ENCODE measurements at regions not wholly inside any gene's neighbourhood (a gene's known extent, or its start where the extent isn't known, plus 50 kb on each side); places are given as distances from the start of the nearest gene placed in this dataset.
A peak's percentile ranks its signal among the peaks of the same experiment; 100 is the strongest.

DNA sequence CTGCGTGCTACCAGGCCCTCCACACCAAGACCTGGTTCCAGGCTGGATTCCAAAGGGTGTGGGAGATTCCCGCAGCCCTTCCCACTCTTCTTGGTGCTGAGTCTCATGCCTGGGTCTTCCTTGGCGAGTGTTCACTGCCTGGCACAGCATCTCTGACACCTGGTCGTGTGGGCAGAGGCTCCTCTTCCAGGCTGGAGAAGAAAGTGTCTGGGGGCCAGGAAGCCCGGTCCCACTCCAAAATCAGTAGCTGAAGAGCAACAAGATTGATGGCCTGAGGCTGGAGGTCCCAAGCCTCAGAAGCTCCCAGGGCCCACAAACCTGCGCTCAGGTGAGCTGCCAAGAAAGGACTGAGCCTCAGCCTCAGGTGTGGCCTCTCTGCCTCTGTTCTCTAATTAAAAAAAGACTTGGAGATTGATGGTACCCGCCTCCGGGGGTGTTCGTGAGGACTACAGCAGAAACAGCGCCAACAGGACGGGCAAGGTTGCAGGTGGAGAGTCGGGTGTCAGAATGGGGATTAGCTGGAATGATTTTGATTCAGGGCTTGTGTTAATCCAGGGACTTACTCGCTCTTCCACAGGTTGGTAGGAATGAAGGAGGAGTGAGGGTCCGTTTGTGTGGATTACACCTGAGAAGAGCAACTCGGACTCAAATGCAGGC lies 217.5 kb downstream of the TEX29 start:
- Mint-ChIP-seq H3K36me3 (no peaks in the 10 kb centered on the region), H3K27ac (peak overlapping the region in 1 of 9 donors; percentile 49), H3K27me3 (peaks cover 37 to 69% (median 50%) of the 10 kb centered on the region in 5 donors), H3K9me3 (no peaks in the 10 kb centered on the region), H3K4me1 (peaks cover 0 to 18% (median 8%) of the 10 kb centered on the region in 7 donors), H3K4me3 (no peak overlapping the region)
- Histone ChIP-seq H3K27ac (ENCODE audit: low read depth, low read length) (no peak overlapping the region), H3K9me3 (ENCODE audit: control insufficient read depth in 2 of 3, low read length in 3 of 3) (no peaks in the 10 kb centered on the region), H3K36me3 (ENCODE audit: control insufficient read depth in 2 of 3, insufficient read depth in 3 of 3, low read length in 3 of 3) (no peaks in the 10 kb centered on the region), H3K27me3 (ENCODE audit: control insufficient read depth in 2 of 2, insufficient read depth in 2 of 2, low read length in 2 of 2) (no peaks in the 10 kb centered on the region), H3K4me1 (ENCODE audit: control insufficient read depth in 2 of 2, insufficient read depth in 2 of 2, low read length in 2 of 2) (no peaks in the 10 kb centered on the region), H3K4me3 (ENCODE audit: low read length) (no peak overlapping the region)
- CTCF ChIA-PET, result no interaction called here
- ATAC-seq, result no peak
- intact Hi-C loops (cut with micrococcal nuclease), result no loop called here
- POLR2A ChIA-PET, result no interaction called here
- DNase-seq, result no peak

DNA sequence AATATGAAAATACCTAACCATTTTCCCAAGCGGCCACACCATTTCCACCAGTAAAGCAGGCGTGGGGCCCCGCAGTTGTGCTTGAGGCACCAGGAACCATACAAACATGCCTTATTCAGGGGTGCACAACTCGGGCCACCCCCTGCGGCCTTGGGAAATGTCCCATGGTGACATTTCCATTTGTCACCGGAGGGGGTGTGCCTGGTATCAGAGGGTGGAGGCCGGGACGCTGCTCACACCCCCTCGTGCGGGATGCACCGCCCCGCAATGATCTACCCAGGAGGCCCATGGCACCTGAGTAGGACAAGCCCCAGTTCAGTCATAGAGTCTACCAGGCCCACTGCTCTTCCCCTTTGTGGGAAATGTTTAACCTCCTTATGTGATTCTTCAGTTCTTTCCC lies 218.8 kb downstream of the TEX29 start:
- peaks cover 0 to 4% (median 0%) of the 10 kb centered on the region in 11 donors for H3K9me3 Mint-ChIP-seq
- H3K27ac Mint-ChIP-seq, result no peak overlapping the region
- ChIA-PET CTCF (no interaction called here), POLR2A (no interaction called here)
- H3K36me3 Mint-ChIP-seq, result peaks cover 0 to 2% (median 0%) of the 10 kb centered on the region in 5 donors
- ATAC-seq (no peak), DNase-seq (no peak)
- Histone ChIP-seq H3K4me1 (ENCODE audit: control insufficient read depth in 2 of 2, insufficient read depth in 2 of 2, low read length in 2 of 2) (no peaks in the 10 kb centered on the region), H3K27ac (ENCODE audit: low read depth, low read length) (no peak overlapping the region), H3K36me3 (ENCODE audit: control insufficient read depth in 2 of 3, insufficient read depth in 3 of 3, low read length in 3 of 3) (no peaks in the 10 kb centered on the region), H3K27me3 (ENCODE audit: control insufficient read depth in 2 of 2, insufficient read depth in 2 of 2, low read length in 2 of 2) (no peaks in the 10 kb centered on the region), H3K9me3 (ENCODE audit: control insufficient read depth in 2 of 3, low read length in 3 of 3) (no peaks in the 10 kb centered on the region), H3K4me3 (ENCODE audit: low read length) (no peak overlapping the region)
- H3K4me1 Mint-ChIP-seq, result peaks cover 0 to 18% (median 8%) of the 10 kb centered on the region in 7 donors
- H3K27me3 Mint-ChIP-seq, result peaks cover 26 to 56% (median 39%) of the 10 kb centered on the region in 5 donors
- H3K4me3 Mint-ChIP-seq, result no peak overlapping the region
- intact Hi-C loops (cut with micrococcal nuclease), result no loop called here

DNA sequence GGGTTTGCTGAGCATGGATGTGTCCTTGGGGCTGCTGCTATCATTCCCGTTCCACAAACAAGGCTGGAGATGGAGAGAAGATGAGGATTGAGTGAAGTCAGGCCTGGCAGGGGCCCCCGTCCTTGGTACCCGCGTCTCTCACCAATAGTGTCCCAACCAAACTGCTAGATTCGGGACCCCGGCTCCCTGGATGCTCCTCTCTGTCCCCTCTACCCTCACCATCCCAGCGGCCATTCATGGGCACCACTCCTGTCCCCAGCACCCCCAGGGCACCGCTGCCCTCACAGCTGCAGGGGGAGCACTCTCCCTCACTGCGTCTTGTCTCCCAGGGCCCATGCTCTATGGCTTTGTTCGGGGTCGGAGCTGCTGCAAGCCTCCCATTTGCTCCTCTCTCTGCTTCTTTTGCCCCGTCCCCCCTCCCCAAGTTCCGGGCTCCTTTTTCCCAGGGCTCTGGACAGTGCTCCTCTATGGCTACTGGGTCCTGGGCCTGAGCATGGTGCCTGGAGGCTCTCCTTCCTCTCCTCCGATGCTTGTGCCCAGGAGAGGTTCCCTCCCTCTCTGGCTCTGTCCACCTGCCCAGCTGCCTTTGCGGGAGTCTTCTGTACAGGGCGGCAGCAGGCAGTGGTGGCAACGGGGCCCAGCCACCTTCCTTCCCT lies 219.5 kb downstream of the TEX29 start:
- no peak overlapping the region for H3K27ac Mint-ChIP-seq
- ATAC-seq, result no peak
- CTCF ChIA-PET, result no interaction called here

DNA sequence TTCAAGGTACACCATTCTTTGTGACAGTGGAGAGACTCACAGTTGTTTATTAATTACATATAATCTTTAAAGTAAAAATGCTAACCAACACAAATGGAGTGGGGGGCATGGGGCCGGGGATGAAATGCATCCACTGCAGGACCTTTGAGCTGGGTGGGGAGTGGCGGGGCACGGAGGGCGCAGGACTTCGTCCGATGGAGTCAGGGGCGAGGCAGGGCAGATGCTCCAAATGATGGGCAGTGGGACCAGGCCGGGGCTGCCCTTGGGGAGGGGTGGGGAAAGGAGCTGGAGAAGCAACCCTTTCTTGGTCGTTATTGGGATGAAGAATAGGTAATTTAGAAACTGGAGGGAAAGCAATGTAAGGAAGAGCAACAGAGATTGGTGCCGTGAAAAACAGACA lies 220.0 kb downstream of the TEX29 start:
- no peak overlapping the region for H3K4me3 ChIP-seq (ENCODE audit: low read length)
- Mint-ChIP-seq H3K9me3 (peaks cover 0 to 10% (median 1%) of the 10 kb centered on the region in 11 donors), H3K4me3 (no peak overlapping the region), H3K36me3 (peaks cover 0 to 5% (median 0%) of the 10 kb centered on the region in 5 donors), H3K27me3 (peaks cover 16 to 43% (median 29%) of the 10 kb centered on the region in 5 donors), H3K4me1 (peaks cover 0 to 9% (median under 1%) of the 10 kb centered on the region in 7 donors), H3K27ac (no peak overlapping the region)
- H3K9me3 ChIP-seq (ENCODE audit: control insufficient read depth in 2 of 3, low read length in 3 of 3), result no peaks in the 10 kb centered on the region
- DNase-seq, result no peak
- H3K27ac ChIP-seq (ENCODE audit: low read depth, low read length), result no peak overlapping the region
- H3K27me3 ChIP-seq (ENCODE audit: control insufficient read depth in 2 of 2, insufficient read depth in 2 of 2, low read length in 2 of 2), result no peaks in the 10 kb centered on the region
- intact Hi-C loops (cut with micrococcal nuclease), result no loop called here
- no peaks in the 10 kb centered on the region for H3K36me3 ChIP-seq (ENCODE audit: control insufficient read depth in 2 of 3, insufficient read depth in 3 of 3, low read length in 3 of 3)
- no peaks in the 10 kb centered on the region for H3K4me1 ChIP-seq (ENCODE audit: control insufficient read depth in 2 of 2, insufficient read depth in 2 of 2, low read length in 2 of 2)
- no peak for ATAC-seq
- POLR2A ChIA-PET, result no interaction called here
- CTCF ChIA-PET, result interaction anchor here (0.7 kb wide), 1 partner anchor 10 kb away, joined by 3 read pairs; no protein-coding TSS in a partner anchor

More for the DNA sequence above, 219.5 kb downstream of the TEX29 start:
- peaks cover 21 to 49% (median 35%) of the 10 kb centered on the region in 5 donors for H3K27me3 Mint-ChIP-seq
- H3K4me1 Mint-ChIP-seq, result peaks cover 0 to 14% (median 6%) of the 10 kb centered on the region in 7 donors
- H3K27me3 ChIP-seq (ENCODE audit: control insufficient read depth in 2 of 2, insufficient read depth in 2 of 2, low read length in 2 of 2), result no peaks in the 10 kb centered on the region
- H3K4me1 ChIP-seq (ENCODE audit: control insufficient read depth in 2 of 2, insufficient read depth in 2 of 2, low read length in 2 of 2), result no peaks in the 10 kb centered on the region
- no peak overlapping the region for H3K4me3 Mint-ChIP-seq
- no peaks in the 10 kb centered on the region for H3K9me3 ChIP-seq (ENCODE audit: control insufficient read depth in 2 of 3, low read length in 3 of 3)
- H3K36me3 ChIP-seq (ENCODE audit: control insufficient read depth in 2 of 3, insufficient read depth in 3 of 3, low read length in 3 of 3), result no peaks in the 10 kb centered on the region
- H3K9me3 Mint-ChIP-seq, result peaks cover 0 to 8% (median 1%) of the 10 kb centered on the region in 11 donors
- POLR2A ChIA-PET, result no interaction called here
- DNase-seq, result no peak
- H3K4me3 ChIP-seq (ENCODE audit: low read length), result no peak overlapping the region
- no peak overlapping the region for H3K27ac ChIP-seq (ENCODE audit: low read depth, low read length)
- peaks cover 0 to 5% (median 0%) of the 10 kb centered on the region in 5 donors for H3K36me3 Mint-ChIP-seq
- intact Hi-C loops (cut with micrococcal nuclease), result no loop called here

DNA sequence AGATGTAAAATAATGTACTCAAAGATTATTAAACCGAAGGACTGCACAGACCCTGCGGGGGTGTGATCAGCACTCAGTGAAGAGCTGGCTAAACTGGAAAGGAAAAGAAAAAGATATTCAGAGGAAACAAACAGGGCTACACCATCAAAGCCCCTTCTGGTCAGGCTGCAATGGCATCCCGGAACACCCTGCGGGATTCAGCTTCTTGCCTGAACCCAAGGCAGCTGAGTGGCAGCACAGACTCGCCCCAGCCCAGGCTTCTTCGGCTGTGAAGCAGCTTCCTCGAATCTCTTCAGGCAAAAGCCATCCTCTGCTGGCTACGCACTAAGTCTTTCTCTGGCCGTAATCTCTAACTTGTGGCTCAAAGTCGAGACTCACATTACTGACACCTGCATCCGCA lies 220.9 kb downstream of the TEX29 start:
- peaks cover 0 to 2% (median 0%) of the 10 kb centered on the region in 7 donors for H3K4me1 Mint-ChIP-seq
- CTCF ChIA-PET, result no interaction called here
- no peak overlapping the region for H3K27ac ChIP-seq (ENCODE audit: low read depth, low read length)
- ATAC-seq, result no peak
- H3K9me3 ChIP-seq (ENCODE audit: control insufficient read depth in 2 of 3, low read length in 3 of 3), result peaks cover 0 to 7% (median 0%) of the 10 kb centered on the region in 3 experiments
- no peak overlapping the region for H3K4me3 Mint-ChIP-seq
- H3K27me3 Mint-ChIP-seq, result peaks cover 7 to 35% (median 22%) of the 10 kb centered on the region in 5 donors
- H3K4me3 ChIP-seq (ENCODE audit: low read length), result no peak overlapping the region
- H3K27ac Mint-ChIP-seq, result no peak overlapping the region
- intact Hi-C loops (cut with micrococcal nuclease), result no loop called here
- H3K9me3 Mint-ChIP-seq, result peaks cover 0 to 12% (median 1%) of the 10 kb centered on the region in 11 donors
- H3K36me3 ChIP-seq (ENCODE audit: control insufficient read depth in 2 of 3, insufficient read depth in 3 of 3, low read length in 3 of 3), result no peaks in the 10 kb centered on the region
- no peak for DNase-seq
- H3K4me1 ChIP-seq (ENCODE audit: control insufficient read depth in 2 of 2, insufficient read depth in 2 of 2, low read length in 2 of 2), result no peaks in the 10 kb centered on the region
- POLR2A ChIA-PET, result no interaction called here
- H3K27me3 ChIP-seq (ENCODE audit: control insufficient read depth in 2 of 2, insufficient read depth in 2 of 2, low read length in 2 of 2), result no peaks in the 10 kb centered on the region
- H3K36me3 Mint-ChIP-seq, result peaks cover 0 to 5% (median 0%) of the 10 kb centered on the region in 5 donors

DNA sequence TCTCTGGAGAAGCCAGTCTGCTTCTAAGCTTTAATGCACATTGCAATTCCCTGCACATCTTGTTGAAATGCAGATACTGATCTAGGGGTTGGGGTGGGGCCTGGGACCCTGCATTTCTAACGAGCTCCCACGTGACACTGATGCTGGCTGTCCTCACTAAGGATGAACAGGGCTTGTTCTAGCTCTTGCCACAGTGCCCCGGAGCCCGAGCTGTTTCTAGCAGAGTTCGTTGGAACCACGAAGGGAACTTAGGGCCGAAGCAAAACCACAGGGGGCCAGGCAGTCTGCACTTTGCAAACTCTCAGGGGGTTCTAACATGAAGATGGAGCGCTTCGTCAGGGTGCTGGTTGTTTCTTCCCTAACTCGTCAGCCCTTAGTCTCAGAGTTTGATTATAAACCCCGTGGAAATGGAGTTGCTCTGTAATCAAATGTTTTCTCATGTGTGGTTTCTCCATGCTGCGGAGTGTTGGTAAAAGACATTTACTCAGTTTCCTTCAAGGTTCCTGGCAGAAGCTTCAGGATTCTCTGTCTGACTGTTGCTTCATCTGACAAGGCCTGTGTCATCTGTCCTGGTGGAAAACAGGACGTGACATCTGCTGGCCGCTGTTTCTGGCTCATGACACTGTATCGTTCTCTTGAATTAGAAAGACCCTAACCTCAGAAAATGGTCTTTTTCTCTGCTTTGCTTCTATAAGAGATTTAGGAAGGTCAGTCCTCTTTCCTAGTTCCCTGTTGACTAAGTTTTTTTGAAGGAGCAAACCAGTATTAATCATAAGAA lies 221.5 kb downstream of the TEX29 start:
- POLR2A ChIA-PET, result no interaction called here
- DNase-seq (no peak), ATAC-seq (no peak)
- no peak overlapping the region for H3K27ac ChIP-seq (ENCODE audit: low read depth, low read length)
- peaks cover 0 to 7% (median 0%) of the 10 kb centered on the region in 3 experiments for H3K9me3 ChIP-seq (ENCODE audit: control insufficient read depth in 2 of 3, low read length in 3 of 3)
- intact Hi-C loops (cut with micrococcal nuclease), result no loop called here
- H3K4me1 Mint-ChIP-seq, result no peaks in the 10 kb centered on the region
- no peaks in the 10 kb centered on the region for H3K27me3 ChIP-seq (ENCODE audit: control insufficient read depth in 2 of 2, insufficient read depth in 2 of 2, low read length in 2 of 2)
- H3K9me3 Mint-ChIP-seq, result peaks cover 0 to 12% (median 1%) of the 10 kb centered on the region in 11 donors
- no peak overlapping the region for H3K27ac Mint-ChIP-seq
- CTCF ChIA-PET, result no interaction called here
- no peak overlapping the region for H3K4me3 Mint-ChIP-seq
- H3K4me3 ChIP-seq (ENCODE audit: low read length), result no peak overlapping the region
- H3K27me3 Mint-ChIP-seq, result peaks cover 2 to 29% (median 16%) of the 10 kb centered on the region in 5 donors
- no peaks in the 10 kb centered on the region for H3K4me1 ChIP-seq (ENCODE audit: control insufficient read depth in 2 of 2, insufficient read depth in 2 of 2, low read length in 2 of 2)
- H3K36me3 ChIP-seq (ENCODE audit: control insufficient read depth in 2 of 3, insufficient read depth in 3 of 3, low read length in 3 of 3), result no peaks in the 10 kb centered on the region
- peaks cover 0 to 5% (median 0%) of the 10 kb centered on the region in 5 donors for H3K36me3 Mint-ChIP-seq
